Chondrocyte (in vitro differentiated cells): ENCODE measurements at regions not wholly inside any gene's neighbourhood (a gene's known extent, or its start where the extent isn't known, plus 50 kb on each side); places are given as distances from the start of the nearest gene placed in this dataset.
A peak's percentile ranks its signal among the peaks of the same experiment; 100 is the strongest.

ENCODE experiments used
- DNase-seq: peaks from one replicate; pipeline ENCODE4 v3.0.0; 2021; ENCODE audit warnings: mixed read lengths, low spot score
- H3K27ac Mint-ChIP-seq: one replicate; pipeline ENCODE4 v1.8.0; 2021; ENCODE audit warnings: mild to moderate bottlenecking, moderate library complexity, mixed read lengths; ENCODE audit not compliant: unreplicated experiment
- H3K27me3 Mint-ChIP-seq: 2 replicates; pipeline ENCODE4 v1.8.0; 2021; ENCODE audit warnings: low read depth, mixed read lengths
- H3K36me3 Mint-ChIP-seq: 2 replicates; pipeline ENCODE4 v1.8.0; 2021; ENCODE audit warnings: low read depth, mixed read lengths
- H3K4me1 Mint-ChIP-seq: 2 replicates; pipeline ENCODE4 v1.8.0; 2021; ENCODE audit warnings: low read depth, mild to moderate bottlenecking, mixed read lengths
- H3K4me3 Mint-ChIP-seq: one replicate; pipeline ENCODE4 v1.8.0; 2021; ENCODE audit warnings: mild to moderate bottlenecking, moderate library complexity, mixed read lengths; ENCODE audit not compliant: unreplicated experiment
- H3K9me3 Mint-ChIP-seq: 2 replicates; pipeline ENCODE4 v1.8.0; 2021; ENCODE audit warnings: low read depth, mixed read lengths
- CTCF ChIP-seq: fragments of 200-600 bp; sonication (generic); IDR thresholded peaks from 2 replicates; pipeline ENCODE4 v1.5.0; 2021; ENCODE audit warnings: antibody characterized with exemption, mild to moderate bottlenecking, moderate library complexity

DNA sequence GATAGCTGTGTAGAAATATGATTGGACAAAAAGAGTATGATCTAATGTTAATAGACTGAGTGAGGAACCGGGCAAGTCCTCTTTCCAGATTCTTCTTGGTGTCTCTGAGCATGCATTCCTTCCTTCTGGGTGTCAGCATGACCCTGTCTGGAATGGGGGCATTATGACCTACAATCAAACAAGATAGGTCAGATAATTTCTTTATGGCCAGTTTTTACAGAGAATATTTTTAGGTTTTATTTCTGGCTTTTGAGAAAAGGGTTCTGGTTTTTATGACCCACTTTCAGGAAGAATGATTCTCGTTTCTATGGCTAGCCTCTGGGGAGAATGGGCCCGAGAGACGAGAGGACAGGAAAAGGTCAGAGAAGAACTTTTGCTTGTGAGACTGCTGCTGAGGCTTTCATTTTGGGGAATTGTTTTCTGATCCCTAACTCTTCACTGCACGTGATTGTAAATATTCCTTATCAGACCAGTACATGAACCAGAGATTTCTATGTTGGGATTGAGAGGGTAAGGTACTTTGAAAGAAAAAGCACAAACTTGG lies 383.8 kb downstream of the AASDHPPT start:
- TF ChIP-seq CTCF: no peak
- Mint-ChIP-seq H3K27me3 (no peaks in the 10 kb centered on the region), H3K4me3 (no peak overlapping the region), H3K9me3 (no peaks in the 10 kb centered on the region), H3K36me3 (no peaks in the 10 kb centered on the region), H3K27ac (peak overlapping the region; percentile 60), H3K4me1 (peaks cover 78% of the 10 kb centered on the region)
- no peak for DNase-seq

GRCh38 chr11:106461839-106462545 lies 384.5 kb downstream of the AASDHPPT start:
- Mint-ChIP-seq H3K27me3 (no peaks in the 10 kb centered on the region), H3K4me1 (peaks cover 84% of the 10 kb centered on the region), H3K27ac (peak overlapping the region; percentile 76), H3K36me3 (no peaks in the 10 kb centered on the region), H3K4me3 (no peak overlapping the region), H3K9me3 (no peaks in the 10 kb centered on the region)
- no peak for DNase-seq
- TF ChIP-seq CTCF: no peak

DNA sequence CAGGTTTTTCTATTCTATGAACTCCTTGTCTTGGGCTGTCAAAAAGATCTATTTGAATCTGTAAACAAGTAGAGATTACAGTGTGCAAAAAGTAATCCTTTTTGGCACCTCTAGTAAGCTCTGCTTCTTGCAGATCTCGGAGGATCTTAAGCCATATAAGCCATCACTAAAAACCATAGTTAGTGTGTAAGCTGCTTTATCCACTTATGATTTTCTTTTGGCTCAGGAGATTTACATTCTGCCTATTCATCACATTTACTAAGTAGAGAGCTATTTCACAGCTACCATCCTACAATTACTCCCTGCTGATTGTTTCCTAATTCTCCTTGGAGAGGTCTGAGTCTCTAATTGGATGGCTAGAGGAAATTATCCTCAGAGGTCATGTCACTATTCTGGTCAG lies 385.7 kb downstream of the AASDHPPT start:
- no peak for DNase-seq
- peaks cover 84% of the 10 kb centered on the region for H3K4me1 Mint-ChIP-seq
- peak overlapping the region; percentile 91 for H3K27ac Mint-ChIP-seq
- no peak for TF ChIP-seq CTCF
- H3K9me3 Mint-ChIP-seq: no peaks in the 10 kb centered on the region
- H3K4me3 Mint-ChIP-seq: no peak overlapping the region
- H3K36me3 Mint-ChIP-seq: no peaks in the 10 kb centered on the region
- H3K27me3 Mint-ChIP-seq: no peaks in the 10 kb centered on the region

DNA sequence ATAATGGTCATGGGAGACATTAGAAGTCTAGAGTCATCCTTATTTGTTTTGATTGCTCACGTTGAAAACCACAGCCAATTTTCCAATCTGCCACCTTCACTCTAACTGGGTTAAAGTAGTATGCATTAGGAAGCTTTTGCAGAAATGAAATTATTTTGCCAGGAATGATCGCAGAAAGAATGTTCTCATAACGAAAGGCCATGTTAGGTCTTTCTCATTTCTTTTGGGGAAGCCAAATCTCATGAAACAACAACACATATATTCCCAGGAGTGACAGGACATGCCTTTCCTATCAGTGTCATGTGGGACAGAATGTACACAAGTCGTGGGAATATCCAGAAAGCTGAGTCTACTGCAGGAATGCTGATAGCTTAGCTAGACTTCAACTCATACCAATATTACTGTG lies 386.3 kb downstream of the AASDHPPT start:
- Mint-ChIP-seq H3K27ac (peak overlapping the region; percentile 91), H3K4me3 (no peak overlapping the region)
- DNase-seq: no peak

GRCh38 chr11:106464728-106465127 lies 387.3 kb downstream of the AASDHPPT start:
- H3K9me3 Mint-ChIP-seq: no peaks in the 10 kb centered on the region
- DNase-seq: no peak
- peak overlapping the region; percentile 46 for H3K27ac Mint-ChIP-seq
- no peaks in the 10 kb centered on the region for H3K27me3 Mint-ChIP-seq
- peaks cover 84% of the 10 kb centered on the region for H3K4me1 Mint-ChIP-seq
- no peak for TF ChIP-seq CTCF
- H3K4me3 Mint-ChIP-seq: no peak overlapping the region
- no peaks in the 10 kb centered on the region for H3K36me3 Mint-ChIP-seq

More for the DNA sequence above, 386.3 kb downstream of the AASDHPPT start:
- TF ChIP-seq CTCF: no peak
- Mint-ChIP-seq H3K27me3 (no peaks in the 10 kb centered on the region), H3K4me1 (peaks cover 88% of the 10 kb centered on the region), H3K36me3 (no peaks in the 10 kb centered on the region), H3K9me3 (no peaks in the 10 kb centered on the region)
